Neural cell (in vitro differentiated cells): ENCODE measurements at regions not wholly inside any gene's neighbourhood (a gene's known extent, or its start where the extent isn't known, plus 50 kb on each side); places are given as distances from the start of the nearest gene placed in this dataset.

Experiments
- H2AFZ ChIP-seq: fragments of 200-600, 300-800 bp; sonication (generic), shearing (Covaris generic); 2 replicates; pipeline ENCODE4 v1.6.0; 2014; ENCODE audit warnings: low read depth, mild to moderate bottlenecking, antibody characterized with exemption, low read length, moderate library complexity
- H3F3A ChIP-seq: fragments of 200-600 bp; shearing (Covaris generic); 2 replicates; pipeline ENCODE4 v1.6.1; 2016; ENCODE audit warnings: mild to moderate bottlenecking, moderate library complexity, mixed read lengths, antibody characterized with exemption, low read length; ENCODE audit not compliant: insufficient read depth, poor library complexity, severe bottlenecking
- H3K27ac ChIP-seq: fragments of 200-600, 300-800 bp; sonication (generic), shearing (Covaris generic); 2 replicates; pipeline ENCODE4 v1.5.1; 2014; ENCODE audit warnings: mild to moderate bottlenecking, low read length, moderate library complexity
- H3K27me3 ChIP-seq: fragments of 300-800, 200-600 bp; sonication (generic), shearing (Covaris generic); 2 replicates; pipeline ENCODE4 v1.6.0; 2014; ENCODE audit warnings: mild to moderate bottlenecking, low read depth, low read length, moderate library complexity; ENCODE audit not compliant: insufficient read depth
- H3K36me3 ChIP-seq: fragments of 300-800, 200-600 bp; sonication (generic), shearing (Covaris generic); 2 replicates; pipeline ENCODE4 v1.5.1; 2014; ENCODE audit warnings: mild to moderate bottlenecking, antibody characterized with exemption, low read length, moderate library complexity; ENCODE audit not compliant: insufficient read depth
- H3K4me2 ChIP-seq: fragments of 300-800, 200-600 bp; sonication (generic), shearing (Covaris generic); 2 replicates; pipeline ENCODE4 v1.6.0; 2014; ENCODE audit warnings: mild to moderate bottlenecking, low read length
- H3K4me3 ChIP-seq: fragments of 300-800, 200-600 bp; sonication (generic), shearing (Covaris generic); 2 replicates; pipeline ENCODE4 v1.5.1; 2014; ENCODE audit warnings: mild to moderate bottlenecking, low read length, moderate library complexity
- H3K79me2 ChIP-seq: fragments of 200-600 bp; shearing (Covaris generic); replicated peaks from 2 replicates; pipeline ENCODE4 v1.6.0; 2014; ENCODE audit warnings: mild to moderate bottlenecking, low read length, moderate library complexity; ENCODE audit not compliant: insufficient read depth
- H3K9ac ChIP-seq: fragments of 300-800, 200-600 bp; sonication (generic), shearing (Covaris generic); 2 replicates; pipeline ENCODE4 v1.6.1; 2016; ENCODE audit warnings: mild to moderate bottlenecking, low read length, mixed read lengths
- H3K9me2 ChIP-seq: fragments of 200-600 bp; shearing (Covaris generic); 2 replicates; pipeline ENCODE4 v1.6.1; 2016; ENCODE audit warnings: mild to moderate bottlenecking, low read length, mixed read lengths; ENCODE audit not compliant: insufficient read depth
- H3K9me3 ChIP-seq: fragments of 200-600, 300-800 bp; sonication (generic), shearing (Covaris generic); 2 replicates; pipeline ENCODE4 v1.6.1; 2016; ENCODE audit warnings: mild to moderate bottlenecking, mixed run types, low read length, moderate library complexity, mixed read lengths
- H4K20me1 ChIP-seq: fragments of 200-600 bp; shearing (Covaris generic); 2 replicates; pipeline ENCODE4 v1.6.1; 2016; ENCODE audit warnings: mild to moderate bottlenecking, mixed run types; ENCODE audit not compliant: insufficient read depth
- CTCF ChIP-seq: fragments of 450-650 bp; IDR thresholded peaks from 2 replicates; pipeline ENCODE4 v1.5.1; 2014; ENCODE audit warnings: antibody characterized with exemption, mild to moderate bottlenecking, moderate library complexity; ENCODE audit not compliant: poor library complexity, severe bottlenecking
- EP300 ChIP-seq: fragments of 450-650 bp; conservative IDR thresholded peaks from 2 replicates; pipeline ENCODE4 v1.6.1; 2014; ENCODE audit warnings: antibody characterized with exemption, mild to moderate bottlenecking, moderate library complexity; ENCODE audit not compliant: poor library complexity, severe bottlenecking
- EZH2 ChIP-seq: fragments of 200-600, 300-800 bp; shearing (Covaris generic), sonication (generic); IDR thresholded peaks from 2 replicates; pipeline ENCODE4 v1.6.1; 2014; ENCODE audit warnings: antibody characterized with exemption, low read length, borderline replicate concordance, mild to moderate bottlenecking; ENCODE audit not compliant: insufficient read depth, poor library complexity, severe bottlenecking
- MXI1 ChIP-seq: fragments of 450-650 bp; conservative IDR thresholded peaks from 2 replicates; pipeline ENCODE4 v1.6.1; 2014; ENCODE audit warnings: antibody characterized with exemption, mild to moderate bottlenecking; ENCODE audit not compliant: poor library complexity, severe bottlenecking
- POLR2AphosphoS5 ChIP-seq: IDR thresholded peaks from 2 replicates; pipeline ENCODE4 v1.6.1; 2012
- RAD21 ChIP-seq: fragments of 450-650 bp; conservative IDR thresholded peaks from 2 replicates; pipeline ENCODE4 v1.6.1; 2014; ENCODE audit warnings: antibody characterized with exemption, mild to moderate bottlenecking, moderate library complexity
- REST ChIP-seq: IDR thresholded peaks from 2 replicates; pipeline ENCODE4 v1.6.1; 2012; ENCODE audit warnings: borderline replicate concordance
- SMC3 ChIP-seq: fragments of 450-650 bp; conservative IDR thresholded peaks from 2 replicates; pipeline ENCODE4 v1.6.1; 2014; ENCODE audit warnings: antibody characterized with exemption, mild to moderate bottlenecking, moderate library complexity; ENCODE audit not compliant: poor library complexity
- TAF1 ChIP-seq: IDR thresholded peaks from 2 replicates; pipeline ENCODE4 v1.6.1; 2012; ENCODE audit warnings: low read depth

GRCh38 chr18:73119574-73119973 lies 251.8 kb upstream of the NETO1 start:
- no peak for TF ChIP-seq POLR2AphosphoS5
- no peak for TF ChIP-seq CTCF
- TF ChIP-seq RAD21: no peak
- TF ChIP-seq TAF1: no peak
- TF ChIP-seq REST: no peak
- no peak for TF ChIP-seq EZH2
- no peak for TF ChIP-seq MXI1
- no peak for TF ChIP-seq SMC3
- no peak for TF ChIP-seq EP300

GRCh38 chr18:73118121-73118816 lies 250.5 kb upstream of the NETO1 start:
- no peak overlapping the region for H2AFZ ChIP-seq
- no peaks in the 10 kb centered on the region for H3F3A ChIP-seq
- no peaks in the 10 kb centered on the region for H4K20me1 ChIP-seq
- no peaks in the 10 kb centered on the region for H3K36me3 ChIP-seq
- no peak for TF ChIP-seq MXI1
- no peak for TF ChIP-seq CTCF
- TF ChIP-seq SMC3: no peak
- no peak for TF ChIP-seq TAF1
- no peak overlapping the region for H3K27ac ChIP-seq
- no peak overlapping the region for H3K4me2 ChIP-seq
- H3K9ac ChIP-seq: no peak overlapping the region
- H3K4me3 ChIP-seq: no peak overlapping the region
- H3K27me3 ChIP-seq: no peaks in the 10 kb centered on the region
- H3K9me3 ChIP-seq: no peaks in the 10 kb centered on the region
- H3K9me2 ChIP-seq: no peaks in the 10 kb centered on the region
- no peaks in the 10 kb centered on the region for H3K79me2 ChIP-seq

More at GRCh38 chr18:73119574-73119973, 251.8 kb upstream of the NETO1 start:
- Histone ChIP-seq H3F3A (no peaks in the 10 kb centered on the region), H2AFZ (no peak overlapping the region), H3K4me2 (no peak overlapping the region), H3K9ac (no peak overlapping the region), H3K9me2 (no peaks in the 10 kb centered on the region), H3K9me3 (no peaks in the 10 kb centered on the region), H3K27me3 (no peaks in the 10 kb centered on the region), H3K27ac (no peak overlapping the region), H3K4me3 (no peak overlapping the region), H3K79me2 (no peaks in the 10 kb centered on the region), H4K20me1 (no peaks in the 10 kb centered on the region), H3K36me3 (no peaks in the 10 kb centered on the region)
